Neural progenitor cell (in vitro differentiated cells): ENCODE measurements at regions not wholly inside any gene's neighbourhood (a gene's known extent, or its start where the extent isn't known, plus 50 kb on each side); places are given as distances from the start of the nearest gene placed in this dataset.

Experiments
- EZH2 ChIP-seq: fragments of 200-600 bp; sonication (generic); IDR thresholded peaks from 2 replicates; pipeline ENCODE4 v1.6.1; 2017; ENCODE audit warnings: antibody characterized with exemption, mild to moderate bottlenecking, moderate library complexity
- TF ChIP-seq, protein P1 (sequence below): fragments of 200-600 bp; sonication (generic); IDR thresholded peaks from 2 replicates; pipeline ENCODE4 v1.5.1; 2017; ENCODE audit warnings: antibody characterized with exemption, mild to moderate bottlenecking

DNA sequence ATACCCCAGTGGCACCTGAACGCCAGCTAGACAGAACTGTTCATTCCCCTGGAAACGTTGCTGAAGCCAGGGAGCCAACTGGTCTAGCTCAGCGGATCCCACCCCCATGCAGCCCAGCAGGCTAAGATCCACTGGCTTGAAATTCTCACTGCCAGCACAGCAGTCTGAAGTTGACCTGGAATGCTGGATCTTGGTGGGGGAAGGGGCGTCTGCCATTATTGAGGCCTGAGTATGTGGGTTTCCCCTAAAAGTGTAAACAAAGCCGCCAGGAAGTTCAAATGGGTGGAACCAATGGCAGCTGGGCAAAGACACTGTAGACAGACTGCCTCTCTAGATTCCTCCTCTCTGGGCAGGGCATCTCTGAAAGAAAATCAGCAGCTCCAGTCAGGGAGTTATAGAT is 213.0 kb downstream of the NKX6-1 start:
- TF ChIP-seq, protein P1, sequence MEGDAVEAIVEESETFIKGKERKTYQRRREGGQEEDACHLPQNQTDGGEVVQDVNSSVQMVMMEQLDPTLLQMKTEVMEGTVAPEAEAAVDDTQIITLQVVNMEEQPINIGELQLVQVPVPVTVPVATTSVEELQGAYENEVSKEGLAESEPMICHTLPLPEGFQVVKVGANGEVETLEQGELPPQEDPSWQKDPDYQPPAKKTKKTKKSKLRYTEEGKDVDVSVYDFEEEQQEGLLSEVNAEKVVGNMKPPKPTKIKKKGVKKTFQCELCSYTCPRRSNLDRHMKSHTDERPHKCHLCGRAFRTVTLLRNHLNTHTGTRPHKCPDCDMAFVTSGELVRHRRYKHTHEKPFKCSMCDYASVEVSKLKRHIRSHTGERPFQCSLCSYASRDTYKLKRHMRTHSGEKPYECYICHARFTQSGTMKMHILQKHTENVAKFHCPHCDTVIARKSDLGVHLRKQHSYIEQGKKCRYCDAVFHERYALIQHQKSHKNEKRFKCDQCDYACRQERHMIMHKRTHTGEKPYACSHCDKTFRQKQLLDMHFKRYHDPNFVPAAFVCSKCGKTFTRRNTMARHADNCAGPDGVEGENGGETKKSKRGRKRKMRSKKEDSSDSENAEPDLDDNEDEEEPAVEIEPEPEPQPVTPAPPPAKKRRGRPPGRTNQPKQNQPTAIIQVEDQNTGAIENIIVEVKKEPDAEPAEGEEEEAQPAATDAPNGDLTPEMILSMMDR: no peak
- no peak for TF ChIP-seq EZH2
